WTC11 (cell line): ENCODE measurements at regions not wholly inside any gene's neighbourhood (a gene's known extent, or its start where the extent isn't known, plus 50 kb on each side); places are given as distances from the start of the nearest gene placed in this dataset.

Source experiments
- ATAC-seq: fragments of 200-7000 bp; cut with Tn5 transposase; 2 replicates; pipeline ENCODE4 v1.10.0; 2021; ENCODE audit warnings: mild to moderate bottlenecking, moderate library complexity
- CTCF ChIA-PET: fragments of 300-600 bp; sonication (Branson Sonifier 250); formaldehyde crosslinking; loops from one replicate; lab custom pipeline; 2021; ENCODE audit warnings: antibody characterized with exemption; lab: Charles Lee
- POLR2A ChIA-PET: fragments of 350-600 bp; sonication (Branson Sonifier 250); formaldehyde crosslinking; loops from one replicate; lab custom pipeline; 2021; ENCODE audit warnings: antibody characterized with exemption; lab: Charles Lee
- DNase-seq: peaks from one replicate; pipeline ENCODE4 v3.0.0; 2021; ENCODE audit warnings: low spot score
- H3K27ac Mint-ChIP-seq: 2 replicates; pipeline ENCODE4 v1.8.0; 2021; ENCODE audit warnings: mixed read lengths
- H3K27me3 Mint-ChIP-seq: 2 replicates; pipeline ENCODE4 v1.8.0; 2021; ENCODE audit warnings: low read depth, mild to moderate bottlenecking, moderate library complexity, mixed read lengths
- H3K36me3 Mint-ChIP-seq: 2 replicates; pipeline ENCODE4 v1.8.0; 2021; ENCODE audit warnings: mixed read lengths
- H3K4me1 Mint-ChIP-seq: 2 replicates; pipeline ENCODE4 v1.8.0; 2022; ENCODE audit warnings: mixed read lengths
- H3K4me3 Mint-ChIP-seq: 2 replicates; pipeline ENCODE4 v1.8.0; 2021; ENCODE audit warnings: mild to moderate bottlenecking, moderate library complexity, mixed read lengths
- H3K9me3 Mint-ChIP-seq: 2 replicates; pipeline ENCODE4 v1.8.0; 2021; ENCODE audit warnings: mixed read lengths
- AR ChIP-seq: fragments of 250-450 bp; sonication (Bioruptor Pico); IDR thresholded peaks from 2 replicates; pipeline ENCODE4 v1.9.0; 2021; ENCODE audit warnings: mild to moderate bottlenecking
- ATF1 ChIP-seq: sonication (generic); formaldehyde crosslinking; IDR thresholded peaks from 2 replicates; pipeline ENCODE4 v1.8.1; 2023; ENCODE audit warnings: mild to moderate bottlenecking, moderate library complexity, missing genetic modification reagents
- E2F4 ChIP-seq: sonication (generic); formaldehyde crosslinking; IDR thresholded peaks from 2 replicates; pipeline ENCODE4 v1.8.1; 2022; ENCODE audit warnings: low read depth, mild to moderate bottlenecking, moderate library complexity, missing genetic modification reagents, borderline replicate concordance
- ESRRA ChIP-seq: sonication (generic); formaldehyde crosslinking; IDR thresholded peaks from 2 replicates; pipeline ENCODE4 v1.8.1; 2022; ENCODE audit warnings: mild to moderate bottlenecking, missing genetic modification reagents, borderline replicate concordance
- FOXJ3 ChIP-seq: sonication (generic); formaldehyde crosslinking; IDR thresholded peaks from 2 replicates; pipeline ENCODE4 v1.9.0; 2021; ENCODE audit warnings: missing genetic modification reagents, mild to moderate bottlenecking, borderline replicate concordance
- FOXP4 ChIP-seq: sonication (generic); formaldehyde crosslinking; IDR thresholded peaks from 2 replicates; pipeline ENCODE4 v1.8.0; 2022; ENCODE audit warnings: mild to moderate bottlenecking, missing genetic modification reagents
- HMGXB4 ChIP-seq: sonication (generic); formaldehyde crosslinking; IDR thresholded peaks from 2 replicates; pipeline ENCODE4 v1.8.1; 2023; ENCODE audit warnings: mild to moderate bottlenecking, moderate library complexity, missing genetic modification reagents
- IRF1 ChIP-seq: sonication (generic); formaldehyde crosslinking; IDR thresholded peaks from 2 replicates; pipeline ENCODE4 v1.8.0; 2023; ENCODE audit warnings: missing genetic modification reagents
- NFE2L1 ChIP-seq: sonication (generic); formaldehyde crosslinking; IDR thresholded peaks from 2 replicates; pipeline ENCODE4 v1.8.1; 2023; ENCODE audit warnings: missing genetic modification reagents
- OVOL2 ChIP-seq: fragments of 250-450 bp; sonication (Bioruptor Pico); IDR thresholded peaks from 2 replicates; pipeline ENCODE4 v1.9.0; 2021; ENCODE audit warnings: mild to moderate bottlenecking, borderline replicate concordance
- STAT6 ChIP-seq: sonication (generic); formaldehyde crosslinking; conservative IDR thresholded peaks from 2 replicates; pipeline ENCODE4 v1.8.1; 2023; ENCODE audit warnings: mild to moderate bottlenecking, low read depth, missing genetic modification reagents, moderate library complexity
- USF1 ChIP-seq: sonication (generic); formaldehyde crosslinking; IDR thresholded peaks from 2 replicates; pipeline ENCODE4 v1.8.0; 2022; ENCODE audit warnings: mild to moderate bottlenecking, missing genetic modification reagents
- USF2 ChIP-seq: sonication (generic); formaldehyde crosslinking; IDR thresholded peaks from 2 replicates; pipeline ENCODE4 v1.8.1; 2023; ENCODE audit warnings: mild to moderate bottlenecking, missing genetic modification reagents, moderate library complexity
- ZMAT4 ChIP-seq: fragments of 250-450 bp; sonication (Bioruptor Pico); IDR thresholded peaks from 2 replicates; pipeline ENCODE4 v1.9.0; 2021; ENCODE audit warnings: mild to moderate bottlenecking

- ATAC-seq (no peak), DNase-seq (no peak)
- no peaks in the 10 kb centered on the region for H3K9me3 Mint-ChIP-seq
- H3K36me3 Mint-ChIP-seq, result no peaks in the 10 kb centered on the region
- ChIA-PET CTCF (no interaction called here), POLR2A (no interaction called here)
- H3K4me3 Mint-ChIP-seq, result no peak overlapping the region
- TF ChIP-seq FOXJ3 (CRISPR knock-in tag), result no peak
- no peak for TF ChIP-seq IRF1
- TF ChIP-seq OVOL2 (CRISPR knock-in tag), result no peak
- no peak for TF ChIP-seq USF1
- no peak for TF ChIP-seq HMGXB4 (CRISPR knock-in tag)
- TF ChIP-seq AR (CRISPR knock-in tag), result no peak
- TF ChIP-seq ATF1 (CRISPR knock-in tag), result no peak
- TF ChIP-seq ESRRA (CRISPR knock-in tag), result no peak
- TF ChIP-seq NFE2L1, result no peak
- no peak for TF ChIP-seq FOXP4 (CRISPR knock-in tag)
- no peak for TF ChIP-seq STAT6 (CRISPR knock-in tag)
- no peak for TF ChIP-seq ZMAT4 (CRISPR knock-in tag)
- no peak for TF ChIP-seq USF2 (CRISPR knock-in tag)
- H3K27me3 Mint-ChIP-seq, result no peaks in the 10 kb centered on the region
- peaks cover 5% of the 10 kb centered on the region for H3K4me1 Mint-ChIP-seq
- H3K27ac Mint-ChIP-seq, result no peak overlapping the region
Measured at GRCh38 chr15:35827141-35827540, 281.2 kb upstream of the DPH6 start.

- H3K36me3 Mint-ChIP-seq, result no peaks in the 10 kb centered on the region
- ATAC-seq (no peak), DNase-seq (no peak)
- ChIA-PET POLR2A (no interaction called here), CTCF (no interaction called here)
- no peak overlapping the region for H3K27ac Mint-ChIP-seq
- H3K4me1 Mint-ChIP-seq, result peaks cover 5% of the 10 kb centered on the region
- no peak for TF ChIP-seq E2F4
- no peak overlapping the region for H3K4me3 Mint-ChIP-seq
- no peaks in the 10 kb centered on the region for H3K9me3 Mint-ChIP-seq
- H3K27me3 Mint-ChIP-seq, result no peaks in the 10 kb centered on the region
Measured at GRCh38 chr15:35827911-35828310, 281.9 kb upstream of the DPH6 start.
